ENCODE measurements at regions not wholly inside any gene's neighbourhood (a gene's known extent, or its start where the extent isn't known, plus 50 kb on each side); places are given as distances from the start of the nearest gene placed in this dataset.
"Not testable (repeated sequence)": the region's sequence is repeated elsewhere in the genome, so short reads cannot be mapped to it uniquely, and the experiment has no call there.

DNA sequence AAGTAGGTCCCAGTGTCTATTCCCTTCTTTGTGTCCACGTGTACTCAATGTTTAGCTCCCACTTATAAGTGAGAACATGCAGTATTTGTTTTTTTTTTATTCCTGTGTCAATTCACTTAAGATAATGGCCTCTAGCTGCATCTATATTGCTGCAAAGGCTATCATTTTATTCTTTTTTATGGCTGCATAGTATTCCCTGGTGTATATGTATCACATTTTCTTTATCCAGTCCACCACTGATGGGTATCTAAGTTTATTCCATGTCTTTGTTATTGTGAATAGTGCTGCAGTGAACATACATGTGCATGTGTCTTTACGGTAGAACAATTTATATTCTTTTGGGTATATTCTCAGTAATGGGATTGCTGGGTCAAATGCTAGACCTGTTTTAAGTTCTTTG, 329.4 kb downstream of the MEX3B start:
- DNase-seq = not testable (repeated sequence)

DNA sequence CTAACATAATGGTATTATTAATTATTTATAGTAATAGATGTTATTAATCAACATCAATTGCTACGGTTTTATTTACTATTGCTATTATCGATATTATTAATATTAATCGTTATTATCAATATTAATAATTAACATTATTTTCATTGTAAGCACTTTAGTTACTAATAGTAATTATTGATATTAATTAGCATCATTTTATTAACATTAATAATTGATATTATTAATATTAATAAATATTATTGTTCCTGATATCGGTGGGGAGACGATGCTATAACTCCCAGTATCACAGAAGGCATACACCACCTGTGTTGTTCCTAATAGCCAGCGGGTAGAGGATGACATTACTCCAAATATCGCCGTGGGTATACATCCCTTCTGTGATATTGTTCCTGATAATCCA, 335.5 kb downstream of the MEX3B start:
- DNase-seq = no peak

DNA sequence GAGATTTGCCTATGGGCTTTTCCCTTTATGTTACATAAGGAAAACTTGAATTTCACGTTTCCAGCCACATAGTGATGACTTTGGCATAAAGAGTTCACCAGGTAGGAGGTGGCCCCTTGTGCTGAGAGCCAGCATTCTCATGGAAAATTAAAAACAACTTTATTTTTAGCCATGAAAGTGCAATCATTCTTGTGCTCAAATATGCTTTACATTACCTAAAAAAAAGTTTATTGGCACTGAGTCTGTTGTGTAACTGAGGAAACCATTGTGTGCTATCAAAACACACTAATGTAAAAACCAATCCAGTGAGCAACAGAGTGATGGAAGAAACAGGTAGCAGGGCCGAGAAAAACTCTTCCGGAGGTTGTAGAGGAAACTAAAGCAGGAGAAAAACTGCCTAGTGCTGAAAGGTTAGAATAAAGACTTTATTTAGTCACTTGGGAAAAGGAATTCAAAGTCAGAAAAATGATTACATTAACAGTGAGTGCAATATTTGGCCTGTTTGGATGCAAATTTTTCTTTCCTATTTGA, 332.9 kb upstream of the TMC3 start:
- not testable (repeated sequence) for DNase-seq

DNA sequence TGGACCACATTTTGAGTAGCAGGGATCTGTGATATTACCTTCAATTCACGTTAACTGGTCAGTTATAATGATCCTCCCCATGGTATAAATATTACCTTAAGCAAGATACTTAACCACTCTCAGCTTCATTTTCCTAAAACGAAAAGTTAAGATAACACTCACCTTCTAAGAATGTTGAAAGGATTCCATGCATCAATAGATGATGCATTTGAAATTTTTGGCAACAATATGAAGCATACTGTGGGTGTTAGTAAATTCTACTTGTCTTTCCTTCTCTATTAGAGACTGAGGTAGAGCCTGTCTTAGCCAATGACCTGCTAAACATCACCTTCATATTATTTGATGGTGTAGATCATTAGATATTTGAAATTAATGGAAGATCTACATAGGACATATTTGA, 331.7 kb upstream of the TMC3 start:
- DNase-seq = not testable (repeated sequence)

DNA sequence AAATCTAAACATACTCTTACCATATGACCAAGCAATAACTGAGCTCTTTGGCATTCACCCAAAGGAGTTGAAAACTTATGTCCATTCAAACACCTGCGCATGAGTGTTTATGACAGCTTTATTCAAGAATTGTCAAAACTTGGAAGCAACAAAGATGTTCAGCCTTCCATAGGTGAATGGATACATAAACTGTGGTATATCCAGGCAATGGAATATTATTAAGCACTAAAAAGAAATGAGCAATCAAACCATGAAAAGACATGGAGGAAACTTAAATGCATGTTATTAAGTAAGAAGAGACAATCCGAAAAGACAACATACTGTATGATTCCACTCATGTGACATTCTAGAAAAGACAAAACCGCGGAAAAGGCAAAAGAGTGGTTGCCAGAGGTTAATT, 312.0 kb upstream of the TMC3 start:
- DNase-seq = no peak

DNA sequence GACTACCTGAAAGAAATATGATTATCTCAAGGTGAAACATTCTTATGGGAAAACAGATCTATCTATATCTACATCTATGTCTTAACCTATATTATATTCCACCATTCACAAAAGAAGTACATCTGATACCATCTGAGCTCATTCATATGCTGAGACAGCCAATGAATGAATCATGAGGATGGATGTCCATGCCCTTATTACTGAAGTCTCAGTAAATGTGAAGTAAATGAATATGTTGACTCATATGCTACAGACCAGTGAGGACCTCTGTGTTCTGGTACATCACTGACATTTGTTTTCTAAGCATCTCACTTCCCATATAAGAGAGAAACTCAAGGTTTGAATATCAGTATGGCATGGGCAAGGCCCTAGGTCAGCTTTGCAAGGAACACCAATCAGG, 311.2 kb upstream of the TMC3 start:
- no peak for DNase-seq

DNA sequence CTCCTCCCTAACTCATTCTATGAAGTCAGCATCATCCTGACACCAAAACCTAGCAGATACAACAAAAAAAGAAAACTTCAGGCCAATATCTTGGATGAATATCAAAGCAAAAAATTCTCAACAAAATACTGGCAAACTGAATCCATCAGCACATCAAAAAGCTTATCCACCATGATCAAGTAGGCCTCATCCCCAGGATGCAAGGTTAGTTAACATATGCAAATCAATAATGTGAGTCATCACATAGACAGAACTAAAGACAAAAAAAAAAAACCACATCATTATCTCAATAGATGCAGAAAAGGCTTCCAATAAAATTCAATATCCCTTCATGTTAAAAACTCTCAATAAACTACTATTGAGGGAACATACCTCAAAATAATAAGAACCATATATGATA, 306.8 kb upstream of the TMC3 start:
- DNase-seq = no peak

DNA sequence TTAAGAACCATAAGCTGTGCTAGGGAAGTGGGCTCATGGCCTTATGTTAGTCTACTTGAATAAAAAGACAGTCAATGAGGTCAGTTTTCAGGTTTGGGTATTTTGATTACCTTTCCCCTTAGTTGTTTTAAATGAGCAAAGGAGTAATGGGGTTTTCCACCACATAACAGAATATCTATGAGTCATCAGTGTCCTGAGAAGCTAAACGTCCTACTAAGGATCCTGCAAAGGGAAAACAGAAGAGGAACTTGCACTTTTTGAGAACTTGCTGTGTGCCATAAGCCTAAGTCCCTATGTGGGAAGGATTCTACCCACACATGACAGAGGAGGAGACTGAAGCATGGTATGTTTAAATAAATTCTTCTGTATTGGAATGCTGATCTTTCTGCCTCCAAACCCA, 292.8 kb upstream of the TMC3 start:
- DNase-seq = no peak

DNA sequence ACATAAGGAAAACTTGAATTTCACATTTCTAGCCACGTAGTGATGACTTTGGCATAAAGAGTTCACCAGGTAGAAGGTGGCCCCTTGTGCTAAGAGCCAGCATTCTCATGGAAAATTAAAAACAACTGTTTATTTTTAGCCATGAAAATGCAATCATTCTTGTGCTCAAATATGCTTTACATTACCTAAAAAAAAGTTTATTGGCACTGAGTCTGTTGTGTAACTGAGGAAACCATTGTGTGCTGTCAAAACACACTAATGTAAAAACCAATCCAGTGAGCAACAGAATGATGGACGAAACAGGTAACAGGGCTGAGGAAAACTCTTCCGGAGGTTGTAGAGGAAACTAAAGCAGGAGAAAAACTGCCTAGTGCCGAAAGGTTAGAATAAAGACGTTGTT, 287.0 kb upstream of the TMC3 start:
- DNase-seq = no peak

DNA sequence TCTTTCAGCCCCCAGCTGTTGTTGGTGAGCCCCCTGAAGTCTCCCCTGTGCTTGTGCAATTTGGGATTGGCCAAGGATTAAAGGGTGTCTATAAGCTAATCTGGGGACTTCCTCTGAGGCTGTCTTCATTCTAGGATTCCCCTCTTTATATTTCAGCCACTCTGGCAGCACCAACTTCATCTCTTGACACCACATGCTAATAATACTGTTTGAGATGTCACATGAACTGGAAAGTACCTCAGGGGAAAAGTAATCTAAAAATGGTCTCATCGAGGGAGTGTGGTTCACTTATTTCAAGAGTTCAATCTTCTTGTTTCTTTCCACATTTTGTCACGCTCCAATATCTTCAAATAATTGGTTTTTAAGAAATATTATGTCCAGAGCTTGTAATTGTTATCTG, 279.2 kb upstream of the TMC3 start:
- no peak for DNase-seq

DNA sequence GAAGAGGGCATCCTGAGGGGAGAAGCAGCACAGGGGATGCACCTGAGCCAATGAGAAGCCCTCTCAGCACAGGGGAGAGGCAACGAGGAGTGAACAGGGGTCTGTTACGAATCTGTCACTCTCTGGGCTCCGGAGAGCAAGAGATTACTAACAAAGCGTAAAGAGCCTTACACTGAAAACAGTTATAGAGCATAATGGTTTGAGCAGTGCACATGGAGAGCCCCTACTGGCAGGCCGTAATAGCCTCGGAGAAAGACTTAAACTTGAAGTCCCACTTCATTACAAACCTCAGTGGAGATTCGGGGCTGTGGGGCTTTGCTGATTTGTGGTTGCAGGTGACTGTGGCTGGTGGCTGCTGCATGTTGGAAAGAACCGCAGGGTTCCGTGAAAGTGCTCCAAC, 271.5 kb upstream of the TMC3 start:
- DNase-seq = no peak

DNA sequence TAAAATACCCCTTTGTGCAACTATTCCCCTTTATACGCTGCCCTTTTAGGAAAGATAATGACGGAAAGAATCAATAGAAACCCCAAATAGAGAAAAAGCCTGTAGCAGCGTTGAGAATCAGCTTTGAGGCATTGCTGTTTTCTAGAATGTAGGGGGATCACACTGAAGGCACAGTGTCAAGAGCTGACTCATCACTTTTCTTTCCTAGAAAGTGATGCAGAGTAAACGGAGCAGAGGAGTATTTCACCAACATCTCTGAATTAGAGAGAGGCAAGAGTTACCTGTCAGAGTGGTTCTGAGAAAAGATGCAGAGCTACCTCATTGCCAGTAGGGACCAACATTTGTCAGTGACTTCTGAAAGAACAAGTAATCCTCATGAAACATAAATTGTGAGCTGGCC, 269.8 kb upstream of the TMC3 start:
- DNase-seq = no peak

DNA sequence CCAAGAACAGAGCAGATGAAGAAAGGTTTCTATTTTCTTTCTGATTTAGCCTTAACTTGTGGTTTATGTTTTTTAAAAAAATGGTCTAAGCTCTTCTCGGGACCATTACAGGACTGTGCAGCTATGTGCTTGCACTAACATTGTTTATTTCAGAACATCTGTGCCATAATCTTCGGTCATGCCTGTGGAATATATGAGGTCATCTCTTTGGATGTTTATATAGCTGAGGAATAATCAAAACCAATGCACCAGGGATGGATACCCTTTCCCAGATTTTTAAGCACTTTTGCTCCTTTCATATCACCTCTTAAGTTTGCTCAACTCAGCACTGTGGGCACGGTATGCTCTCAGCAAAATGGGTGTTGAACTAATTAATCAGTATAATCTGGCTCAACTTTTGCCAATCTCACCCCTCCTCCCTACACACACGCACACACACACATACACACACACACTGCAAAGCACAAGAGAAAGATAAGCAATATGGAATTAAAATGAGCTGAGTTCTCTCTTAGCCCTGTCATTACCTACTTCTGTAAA, 268.5 kb upstream of the TMC3 start:
- no peak for DNase-seq

DNA sequence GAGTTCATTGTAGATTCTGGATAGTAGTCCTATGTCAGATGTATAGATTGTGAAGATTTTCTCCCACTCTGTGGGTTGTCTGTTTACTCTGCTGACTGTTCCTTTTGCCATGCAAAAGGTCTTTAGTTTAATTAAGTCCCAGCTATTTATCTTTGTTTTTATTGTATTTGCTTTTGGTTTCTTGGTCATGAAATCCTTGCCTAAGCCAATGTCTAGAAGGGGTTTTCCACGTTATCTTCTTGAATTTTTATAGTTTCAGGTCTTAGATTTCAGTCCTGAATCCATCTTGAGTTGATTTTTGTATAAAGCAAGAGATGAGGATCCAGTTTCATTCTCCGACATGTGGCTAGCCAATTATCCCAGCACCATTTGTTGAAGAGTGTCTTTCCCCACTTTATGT, 262.1 kb upstream of the TMC3 start:
- DNase-seq = not testable (repeated sequence)

DNA sequence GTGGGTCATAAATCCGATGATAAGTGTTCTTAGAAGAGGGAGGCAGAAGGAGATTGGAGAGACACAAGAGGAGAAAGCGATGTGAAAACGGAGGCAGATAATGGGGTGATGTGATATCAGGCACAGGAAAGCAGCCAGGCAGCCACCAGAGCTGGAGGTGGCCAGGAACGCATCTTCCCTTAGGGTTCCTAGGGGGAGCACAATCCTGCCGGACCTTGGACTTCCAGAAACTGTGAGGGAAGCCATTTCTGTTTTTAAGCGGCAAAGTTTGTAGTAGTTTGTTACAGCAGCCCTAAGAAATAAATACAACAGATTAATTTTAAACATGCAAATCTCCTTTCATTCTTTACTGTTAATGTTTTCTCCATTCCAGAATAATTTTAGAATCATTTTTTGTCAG, 259.9 kb upstream of the TMC3 start:
- DNase-seq = no peak

DNA sequence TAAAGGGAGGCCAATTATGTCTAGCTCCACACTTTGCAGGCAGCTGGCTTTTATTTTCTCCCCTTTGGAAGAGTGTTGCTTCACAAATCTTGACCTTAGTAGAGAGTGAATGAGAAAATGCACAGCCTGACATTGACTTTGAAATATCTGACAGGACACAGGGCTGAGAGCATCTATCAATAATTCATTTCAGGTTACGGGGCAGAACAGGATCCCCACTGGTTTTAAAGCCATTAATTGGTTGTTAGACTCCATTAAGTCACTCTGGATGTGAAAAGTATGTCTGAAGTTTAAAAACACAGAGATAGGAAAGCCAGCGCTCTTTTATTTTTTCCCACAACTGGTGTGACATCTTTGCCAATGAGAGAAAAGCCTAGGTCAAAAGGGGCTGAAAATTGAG, 251.9 kb upstream of the TMC3 start:
- no peak for DNase-seq

DNA sequence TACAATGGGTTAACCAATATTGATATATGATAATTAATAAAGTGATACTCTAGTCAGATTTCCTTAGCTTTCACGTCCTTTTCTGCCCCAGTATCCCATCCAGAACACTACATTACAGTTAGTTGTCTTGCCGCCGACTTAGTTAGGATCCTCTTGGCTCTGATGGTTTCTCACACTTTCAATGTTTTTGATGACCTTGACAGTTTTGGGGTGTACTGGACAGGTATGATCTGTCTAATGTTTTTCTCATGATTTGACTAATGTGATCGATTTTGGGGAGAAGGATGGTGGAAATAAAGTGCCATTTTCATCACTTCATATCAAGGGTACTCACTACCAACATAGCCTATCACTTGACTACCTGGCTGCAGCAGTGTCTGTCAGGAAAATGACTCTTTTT, 245.0 kb upstream of the TMC3 start:
- no peak for DNase-seq

DNA sequence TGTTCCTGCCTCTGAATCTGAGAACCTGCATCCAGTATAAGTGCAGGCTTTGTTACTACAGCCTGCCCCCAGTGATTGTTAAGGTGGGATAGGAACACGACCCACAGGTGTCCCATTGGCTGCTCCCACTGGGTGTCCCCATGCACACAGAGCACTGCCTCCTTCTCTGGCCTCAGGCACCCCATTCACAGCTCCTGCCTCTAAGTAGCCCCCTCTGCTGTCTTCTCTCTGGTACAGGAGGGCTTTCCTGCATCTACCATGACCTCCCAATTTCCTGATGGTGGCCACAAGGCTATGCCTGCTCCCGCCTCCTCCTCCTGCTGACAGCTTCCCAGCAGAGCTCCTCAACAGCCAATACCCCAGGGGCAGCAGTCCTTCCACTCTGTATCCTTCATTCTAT, 238.6 kb upstream of the TMC3 start:
- DNase-seq = no peak

DNA sequence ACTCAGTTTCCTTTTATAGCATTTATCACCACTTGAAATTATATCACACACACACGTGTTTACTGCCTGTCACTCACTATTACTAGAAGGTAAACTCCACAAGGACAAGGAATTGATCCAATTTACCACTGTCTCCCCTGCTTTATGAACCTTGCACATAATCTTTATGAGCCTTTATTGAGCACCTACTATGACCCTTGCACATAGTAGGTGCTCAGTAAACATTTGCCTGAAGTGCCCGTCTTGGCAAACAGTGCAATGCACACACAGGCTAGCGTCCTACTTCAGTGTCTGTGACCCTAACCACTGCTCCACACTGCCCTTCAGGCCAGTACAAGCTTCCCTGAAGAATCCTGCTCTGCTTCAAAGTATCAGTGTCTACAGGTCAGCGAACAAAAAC, 237.7 kb upstream of the TMC3 start:
- no peak for DNase-seq

DNA sequence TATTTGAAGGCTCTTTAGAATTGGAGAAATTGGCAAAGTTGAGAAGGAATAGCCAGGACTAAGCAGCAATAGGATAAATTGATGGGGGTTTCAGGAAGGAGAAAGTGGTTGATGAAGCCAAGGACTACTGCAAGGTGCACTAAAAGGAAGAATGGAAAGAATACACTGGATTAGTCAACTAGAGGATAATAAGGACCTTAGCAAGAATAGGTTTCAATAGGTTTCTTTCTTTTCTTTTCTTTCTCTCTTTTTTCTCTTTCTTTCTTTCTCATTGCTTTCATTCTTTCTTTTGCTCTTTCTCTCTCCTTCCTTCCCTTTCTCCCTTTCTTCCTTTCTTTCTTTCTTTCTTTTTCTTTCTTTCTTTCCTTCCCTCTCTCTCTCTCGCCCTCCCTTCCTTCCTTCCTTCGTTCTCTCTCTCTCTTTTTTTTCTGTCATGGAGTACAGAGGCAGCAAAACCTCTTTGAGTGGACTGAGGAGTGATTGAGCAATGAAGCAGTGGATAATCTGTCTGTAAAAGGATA, 234.4 kb upstream of the TMC3 start:
- no peak for DNase-seq

DNA sequence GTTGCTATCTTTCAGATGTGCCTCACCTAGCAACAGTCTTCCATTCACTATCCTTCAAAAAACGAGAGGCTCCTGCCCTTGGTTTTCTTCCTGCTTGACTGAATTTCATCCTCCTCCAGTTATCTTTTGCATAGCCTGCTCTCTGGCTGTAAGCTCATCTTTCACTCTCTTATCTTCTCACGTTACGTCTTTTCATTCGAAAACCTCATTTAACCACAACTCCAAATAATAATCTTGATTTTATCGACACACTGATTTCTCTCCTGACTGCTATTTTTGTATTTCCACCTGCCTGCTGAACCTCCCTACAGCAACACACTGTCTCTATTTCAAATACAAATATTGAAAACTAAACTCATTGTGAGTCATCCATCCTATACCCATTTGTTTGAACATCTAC, 230.7 kb upstream of the TMC3 start:
- DNase-seq = no peak

DNA sequence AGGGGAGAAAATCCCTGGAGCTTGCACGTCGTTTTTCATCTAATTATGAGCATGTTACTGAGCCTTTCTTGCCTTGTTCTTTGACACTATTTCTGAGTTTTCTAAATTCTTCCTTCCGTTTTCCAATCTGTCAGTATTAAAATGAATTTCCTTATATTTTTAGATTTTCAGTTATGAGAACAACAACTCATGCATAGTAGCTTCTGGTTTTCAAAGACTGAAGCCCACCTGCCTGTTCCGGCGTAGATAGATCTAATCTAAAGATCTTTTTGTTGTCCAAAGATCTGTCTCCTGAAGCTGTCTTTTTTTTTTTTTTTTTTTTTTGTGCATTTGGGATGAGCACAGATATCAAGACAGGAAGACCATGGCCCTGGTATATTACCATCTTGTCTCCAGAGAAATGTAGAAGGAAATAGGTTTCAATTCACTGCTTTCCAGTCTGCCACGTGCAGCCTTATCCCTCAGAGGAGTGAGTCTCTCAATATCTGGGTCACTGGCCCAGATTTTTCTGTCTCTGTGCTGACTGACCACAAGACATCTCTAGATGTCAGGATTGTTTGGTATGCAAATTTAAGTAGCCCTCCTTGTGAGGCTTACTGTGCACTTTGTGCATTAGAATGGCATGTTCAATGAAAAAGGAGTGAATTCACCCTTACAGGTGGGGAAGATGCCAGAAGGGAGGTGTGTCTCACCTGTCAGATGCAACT, 222.3 kb upstream of the TMC3 start:
- no peak for DNase-seq

DNA sequence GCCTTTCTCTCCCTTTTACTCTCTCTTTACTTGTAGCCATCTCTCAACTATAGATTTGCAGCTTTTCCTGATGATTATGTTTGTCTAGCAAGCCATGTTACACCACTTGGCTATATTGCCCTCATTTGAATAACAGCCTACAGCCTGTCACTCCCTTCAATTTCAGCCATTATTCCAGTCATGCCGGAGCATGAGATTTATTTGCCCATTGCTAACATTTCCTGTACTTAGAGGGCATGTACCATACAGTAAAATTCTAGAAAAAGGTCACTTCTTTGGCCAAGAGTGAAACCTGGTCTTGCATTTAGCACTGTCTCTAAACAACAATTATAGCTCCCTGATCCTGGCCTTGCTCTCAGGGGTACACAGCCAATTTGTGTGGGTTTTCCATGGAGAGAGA, 221.7 kb upstream of the TMC3 start:
- no peak for DNase-seq

DNA sequence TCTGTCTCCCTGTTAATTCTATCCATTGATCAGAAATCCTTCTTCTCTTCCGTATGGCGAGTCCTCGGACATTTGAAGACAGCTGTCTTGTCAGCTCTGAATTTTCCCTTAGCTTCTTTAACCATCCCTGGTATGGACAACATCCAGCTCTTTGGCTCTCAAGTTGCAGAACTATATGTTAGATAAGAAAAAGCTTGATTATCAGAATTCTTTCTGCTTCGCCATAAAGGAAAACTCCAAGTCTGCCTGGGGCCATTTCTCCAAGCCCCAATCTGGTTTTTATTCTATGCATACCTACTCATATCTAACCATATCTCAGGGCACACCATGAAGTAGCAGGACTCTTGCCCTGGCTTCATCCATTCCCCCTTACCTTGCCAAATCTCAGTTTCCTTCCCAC, 215.7 kb upstream of the TMC3 start:
- no peak for DNase-seq
